Mononuclear cell (primary cell): ENCODE measurements at regions not wholly inside any gene's neighbourhood (a gene's known extent, or its start where the extent isn't known, plus 50 kb on each side); places are given as distances from the start of the nearest gene placed in this dataset.

ENCODE experiments used
- H3K27me3 ChIP-seq: 2 replicates; pipeline ENCODE4 v1.6.0; 2011; ENCODE audit warnings: low read length, control low read depth; ENCODE audit not compliant: insufficient read depth
- H3K4me1 ChIP-seq: 2 replicates; pipeline ENCODE4 v1.5.1; 2011; ENCODE audit warnings: mild to moderate bottlenecking, low read length, control low read depth; ENCODE audit not compliant: insufficient read depth
- H3K4me3 ChIP-seq: 2 replicates; pipeline ENCODE4 v1.5.1; 2011; ENCODE audit warnings: mild to moderate bottlenecking, low read length, moderate library complexity
- H3K9me3 ChIP-seq: 2 replicates; pipeline ENCODE4 v1.5.1; 2011; ENCODE audit warnings: low read depth, mild to moderate bottlenecking, control low read depth, low read length

DNA sequence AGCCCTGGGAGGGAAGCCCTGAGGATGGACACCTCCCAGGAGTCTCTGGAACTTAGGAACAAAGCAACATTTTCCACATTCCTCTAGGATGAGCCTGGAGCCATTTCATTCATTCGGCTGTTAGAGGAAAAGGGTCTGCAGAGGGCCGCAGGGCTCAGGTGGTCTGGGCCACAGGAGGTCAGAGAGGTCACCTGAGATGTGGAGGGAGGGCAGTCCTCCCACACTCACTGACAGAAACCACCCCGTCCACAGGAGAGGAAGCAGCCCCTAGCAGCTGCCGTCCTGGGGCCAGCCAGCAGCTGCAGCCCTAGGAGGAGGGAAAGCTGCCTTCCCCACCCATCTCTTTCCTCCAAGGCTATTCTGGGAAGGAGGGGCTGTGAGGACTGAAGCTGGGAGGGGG is 207.0 kb downstream of the CDC5L start:
- peaks cover 5% of the 10 kb centered on the region for H3K4me1 ChIP-seq
- no peak overlapping the region for H3K4me3 ChIP-seq
- H3K9me3 ChIP-seq, result no peaks in the 10 kb centered on the region
- H3K27me3 ChIP-seq, result peaks cover 3% of the 10 kb centered on the region

DNA sequence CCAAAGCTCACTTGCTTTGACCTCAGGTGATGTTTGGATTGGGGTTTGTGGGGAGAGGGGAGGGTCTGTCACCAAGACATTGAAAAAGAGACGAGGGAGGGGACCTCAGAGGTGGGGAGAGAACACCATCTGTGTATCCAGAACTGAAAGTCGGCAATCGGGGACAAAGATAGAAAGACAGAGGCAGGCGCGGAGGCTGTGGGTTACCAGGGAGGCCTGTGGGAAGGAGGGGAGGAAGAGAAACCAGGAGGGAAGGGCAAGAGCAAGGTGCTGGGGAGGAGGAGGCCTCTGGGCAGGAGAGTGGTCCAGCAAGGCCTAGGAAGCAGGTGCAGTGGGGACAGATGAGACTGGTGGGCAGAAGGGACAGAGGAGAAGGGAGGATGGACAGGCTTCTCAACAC is 211.2 kb downstream of the CDC5L start:
- Histone ChIP-seq H3K9me3 (no peaks in the 10 kb centered on the region), H3K4me3 (no peak overlapping the region), H3K4me1 (peaks cover 5% of the 10 kb centered on the region), H3K27me3 (peaks cover 3% of the 10 kb centered on the region)

GRCh38 chr6:44599672-44600071 is 212.2 kb downstream of the CDC5L start:
- no peak overlapping the region for H3K4me3 ChIP-seq
- peaks cover 3% of the 10 kb centered on the region for H3K27me3 ChIP-seq
- H3K4me1 ChIP-seq, result peaks cover 5% of the 10 kb centered on the region
- no peaks in the 10 kb centered on the region for H3K9me3 ChIP-seq

GRCh38 chr6:44603044-44603686 is 215.7 kb downstream of the CDC5L start:
- Histone ChIP-seq H3K9me3 (no peaks in the 10 kb centered on the region), H3K27me3 (no peaks in the 10 kb centered on the region), H3K4me1 (peaks cover 5% of the 10 kb centered on the region), H3K4me3 (no peak overlapping the region)

DNA sequence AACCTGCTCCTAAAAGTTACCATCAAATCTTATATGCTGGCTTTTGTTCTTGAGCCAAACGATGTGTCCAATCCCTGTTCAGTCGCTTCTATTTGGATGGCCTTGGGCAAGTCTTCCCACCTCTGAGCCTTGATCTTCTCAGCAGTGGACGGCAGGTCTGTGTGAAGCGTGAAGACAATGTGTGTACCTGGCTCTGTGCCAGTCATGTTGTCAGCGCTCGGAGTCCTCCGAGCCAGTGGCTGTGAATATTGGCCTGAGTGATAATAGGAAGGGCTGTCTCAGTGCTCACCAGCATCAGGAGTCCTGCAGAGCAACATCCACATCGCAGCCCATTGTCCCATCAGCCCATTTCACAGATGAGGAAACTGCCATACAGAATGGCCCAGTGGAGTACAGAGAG is 219.0 kb downstream of the CDC5L start:
- no peak overlapping the region for H3K4me3 ChIP-seq
- H3K4me1 ChIP-seq, result no peaks in the 10 kb centered on the region
- no peaks in the 10 kb centered on the region for H3K27me3 ChIP-seq
- no peaks in the 10 kb centered on the region for H3K9me3 ChIP-seq

- H3K9me3 ChIP-seq, result no peaks in the 10 kb centered on the region
Measured at GRCh38 chr6:44606976-44607375, 219.5 kb downstream of the CDC5L start.

GRCh38 chr6:44608175-44608574 is 220.7 kb downstream of the CDC5L start:
- Histone ChIP-seq H3K4me3 (no peak overlapping the region), H3K4me1 (no peaks in the 10 kb centered on the region), H3K27me3 (no peaks in the 10 kb centered on the region), H3K9me3 (no peaks in the 10 kb centered on the region)

More at GRCh38 chr6:44606976-44607375, 219.5 kb downstream of the CDC5L start:
- H3K27me3 ChIP-seq, result no peaks in the 10 kb centered on the region
- no peaks in the 10 kb centered on the region for H3K4me1 ChIP-seq
- no peak overlapping the region for H3K4me3 ChIP-seq

DNA sequence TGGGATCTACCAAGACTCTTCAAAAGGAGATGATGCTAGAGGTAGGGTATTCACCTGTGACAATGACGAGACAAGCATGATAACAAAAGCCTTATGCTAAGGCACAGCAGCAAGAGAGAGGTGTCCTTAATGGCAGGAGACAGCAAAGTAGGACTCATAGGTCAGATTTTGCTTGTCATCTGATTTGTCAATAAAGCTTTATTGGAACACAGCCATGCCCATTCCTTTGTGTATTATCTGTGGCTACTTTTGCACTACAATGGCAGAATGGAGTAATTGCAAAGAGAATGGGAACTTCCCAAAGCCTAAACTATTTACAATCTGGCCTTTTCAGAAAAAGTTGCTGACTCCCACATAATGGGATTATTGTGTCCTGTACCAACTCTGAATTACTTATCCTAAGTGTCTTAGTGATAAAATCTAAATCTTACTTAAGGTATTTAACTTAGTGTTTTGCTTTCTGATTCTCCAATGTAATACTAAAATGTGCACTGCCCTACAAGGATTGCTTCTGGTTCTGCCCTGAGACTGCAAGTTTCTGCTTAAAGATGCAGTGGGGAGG is 221.6 kb downstream of the CDC5L start:
- Histone ChIP-seq H3K4me3 (no peak overlapping the region), H3K4me1 (no peaks in the 10 kb centered on the region), H3K27me3 (no peaks in the 10 kb centered on the region), H3K9me3 (no peaks in the 10 kb centered on the region)

DNA sequence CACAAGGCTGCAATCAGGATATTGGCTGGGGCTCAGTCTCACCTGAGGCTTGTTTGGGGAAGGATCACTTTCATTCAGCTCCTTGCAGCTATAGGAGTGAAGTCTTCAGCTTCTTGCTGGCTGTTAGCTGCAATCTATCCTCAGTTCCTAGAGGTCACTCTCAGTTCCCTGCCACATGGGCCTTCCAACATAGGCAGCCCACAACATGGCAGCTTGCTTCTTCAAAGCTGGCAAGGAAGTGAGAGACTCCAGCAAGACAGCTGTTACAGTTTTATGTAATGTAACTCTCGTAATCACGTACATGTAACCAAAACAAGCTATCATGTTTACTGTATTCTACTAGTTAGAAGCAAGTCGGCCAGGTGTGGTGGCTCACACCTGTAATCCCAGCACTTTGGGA is 226.9 kb downstream of the CDC5L start:
- Histone ChIP-seq H3K9me3 (no peaks in the 10 kb centered on the region), H3K27me3 (no peaks in the 10 kb centered on the region), H3K4me1 (peaks cover 23% of the 10 kb centered on the region)

GRCh38 chr6:44615621-44616020 is 228.1 kb downstream of the CDC5L start:
- Histone ChIP-seq H3K27me3 (no peaks in the 10 kb centered on the region), H3K4me1 (peaks cover 34% of the 10 kb centered on the region), H3K9me3 (no peaks in the 10 kb centered on the region), H3K4me3 (no peak overlapping the region)

More for the DNA sequence above, 226.9 kb downstream of the CDC5L start:
- H3K4me3 ChIP-seq, result no peak overlapping the region

DNA sequence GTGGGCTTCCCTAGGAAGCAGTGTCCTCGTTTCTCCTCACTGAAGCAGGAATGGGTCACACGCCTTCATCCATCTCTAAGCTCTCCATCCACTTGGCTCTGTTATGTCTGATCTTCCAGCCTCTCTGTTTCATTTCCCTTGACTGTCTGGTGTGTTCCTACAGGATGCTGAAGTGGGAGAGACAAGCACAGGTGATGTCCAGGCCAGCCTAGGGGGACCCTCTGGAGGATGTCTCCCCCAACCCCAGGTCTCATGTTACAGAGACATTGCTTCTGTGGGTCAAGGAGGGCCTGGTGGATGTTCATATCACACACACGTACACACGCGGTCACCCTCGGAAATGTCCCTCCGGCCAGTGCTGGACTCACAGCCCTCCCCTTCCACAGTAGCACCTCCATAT is 229.9 kb downstream of the CDC5L start:
- no peaks in the 10 kb centered on the region for H3K9me3 ChIP-seq
- H3K4me3 ChIP-seq, result no peak overlapping the region
- H3K27me3 ChIP-seq, result no peaks in the 10 kb centered on the region
- peaks cover 48% of the 10 kb centered on the region for H3K4me1 ChIP-seq

DNA sequence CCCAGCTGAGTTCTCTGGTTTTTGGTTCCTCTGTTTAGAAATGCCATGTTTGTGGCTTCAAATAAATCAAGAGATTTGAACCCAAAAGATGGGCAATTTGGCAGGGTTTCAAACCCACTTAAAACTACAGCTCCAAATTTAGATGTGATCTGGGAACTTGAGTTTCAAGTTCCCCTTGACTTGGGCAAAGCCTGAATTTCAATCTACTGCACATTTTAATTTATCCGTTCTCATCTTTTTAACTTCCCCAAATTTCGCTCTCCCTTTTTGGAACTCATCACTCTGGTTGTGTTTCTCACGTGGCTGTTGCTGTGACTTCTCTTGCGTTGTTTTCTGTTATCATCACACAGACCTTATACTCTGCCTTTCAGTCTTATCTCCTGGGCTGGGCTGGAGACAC is 230.9 kb downstream of the CDC5L start:
- H3K27me3 ChIP-seq, result no peaks in the 10 kb centered on the region
- H3K4me3 ChIP-seq, result no peak overlapping the region
- no peaks in the 10 kb centered on the region for H3K9me3 ChIP-seq
- peaks cover 55% of the 10 kb centered on the region for H3K4me1 ChIP-seq

DNA sequence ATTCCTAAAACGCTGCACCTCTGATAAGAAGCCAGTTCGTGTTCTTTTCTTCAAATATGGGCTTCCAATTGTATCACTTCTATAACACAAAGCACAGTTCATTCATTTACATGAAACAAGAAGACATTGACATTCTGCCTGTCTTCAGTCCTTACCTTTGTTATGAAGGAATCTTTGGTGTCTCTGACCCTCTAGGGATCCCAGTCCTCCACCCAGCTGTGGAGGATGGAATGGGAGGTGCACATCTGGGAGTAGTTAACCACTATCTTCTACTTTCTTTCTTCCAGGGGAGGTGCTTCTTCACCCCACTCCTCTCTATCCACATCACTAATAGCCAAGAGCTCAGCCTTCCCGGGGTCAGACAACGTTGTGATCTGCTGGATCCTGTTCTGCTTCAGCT is 233.4 kb downstream of the CDC5L start:
- H3K27me3 ChIP-seq, result no peaks in the 10 kb centered on the region
- H3K4me1 ChIP-seq, result peaks cover 55% of the 10 kb centered on the region
- no peaks in the 10 kb centered on the region for H3K9me3 ChIP-seq
- H3K4me3 ChIP-seq, result no peak overlapping the region

GRCh38 chr6:44621846-44622245 is 234.3 kb downstream of the CDC5L start:
- H3K4me1 ChIP-seq, result peaks cover 61% of the 10 kb centered on the region

GRCh38 chr6:44622555-44622954 is 235.0 kb downstream of the CDC5L start:
- no peak overlapping the region for H3K4me3 ChIP-seq
- no peaks in the 10 kb centered on the region for H3K27me3 ChIP-seq
- peaks cover 64% of the 10 kb centered on the region for H3K4me1 ChIP-seq
- H3K9me3 ChIP-seq, result no peaks in the 10 kb centered on the region

More at GRCh38 chr6:44621846-44622245, 234.3 kb downstream of the CDC5L start:
- no peaks in the 10 kb centered on the region for H3K9me3 ChIP-seq
- no peaks in the 10 kb centered on the region for H3K27me3 ChIP-seq
- no peak overlapping the region for H3K4me3 ChIP-seq

DNA sequence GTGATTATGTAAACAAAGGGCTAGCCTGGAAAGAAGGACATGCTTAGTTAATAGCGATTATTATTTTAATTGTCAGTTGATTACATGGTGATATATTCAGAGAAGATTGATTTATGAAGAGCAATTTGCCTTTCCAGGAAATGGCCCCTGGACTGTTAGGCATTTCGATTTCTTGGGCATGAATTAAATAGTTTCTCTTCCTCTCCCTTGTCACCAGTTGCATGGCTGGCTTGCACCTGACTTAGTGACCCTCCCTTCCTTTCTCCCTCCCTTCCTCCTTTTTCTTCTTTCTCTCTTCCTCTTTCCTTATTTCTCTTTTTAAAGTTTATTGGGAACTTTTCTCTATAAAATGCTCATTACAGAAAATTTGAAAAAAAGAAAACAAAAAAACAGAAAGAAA is 235.4 kb downstream of the CDC5L start:
- no peaks in the 10 kb centered on the region for H3K27me3 ChIP-seq
- no peaks in the 10 kb centered on the region for H3K9me3 ChIP-seq
- H3K4me1 ChIP-seq, result peaks cover 64% of the 10 kb centered on the region
- H3K4me3 ChIP-seq, result no peak overlapping the region
